Suppressor macrophage treated with lipopolysaccharide for 1 hour (primary cell): ENCODE measurements at regions not wholly inside any gene's neighbourhood (a gene's known extent, or its start where the extent isn't known, plus 50 kb on each side); places are given as distances from the start of the nearest gene placed in this dataset.
"Not testable (repeated sequence)": the region's sequence is repeated elsewhere in the genome, so short reads cannot be mapped to it uniquely, and the experiment has no call there.

Experiments
- DNase-seq, 3 donors: peaks; one replicate each; pipeline ENCODE4 v3.0.0-alpha.2; 2020 to 2022

DNA sequence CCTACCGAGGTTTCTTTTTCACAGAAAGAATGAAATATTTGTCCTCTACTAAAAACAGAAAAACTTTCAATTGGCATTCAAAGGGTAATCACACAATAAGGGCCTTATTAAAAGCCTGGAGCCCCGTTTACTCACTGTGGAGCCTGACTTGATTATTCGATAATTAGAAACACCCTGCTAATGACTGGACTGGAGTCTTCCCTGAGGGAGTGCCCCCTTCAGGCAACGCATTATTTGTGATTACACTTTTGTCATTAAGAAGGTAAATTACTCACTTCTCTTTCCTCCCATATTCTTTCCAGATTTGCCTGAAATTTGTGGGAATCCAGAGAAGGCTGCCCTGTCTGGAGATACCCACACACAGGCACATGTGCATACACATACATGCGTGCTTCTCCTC lies 444.2 kb upstream of the NPVF start:
- DNase-seq, result no peak

DNA sequence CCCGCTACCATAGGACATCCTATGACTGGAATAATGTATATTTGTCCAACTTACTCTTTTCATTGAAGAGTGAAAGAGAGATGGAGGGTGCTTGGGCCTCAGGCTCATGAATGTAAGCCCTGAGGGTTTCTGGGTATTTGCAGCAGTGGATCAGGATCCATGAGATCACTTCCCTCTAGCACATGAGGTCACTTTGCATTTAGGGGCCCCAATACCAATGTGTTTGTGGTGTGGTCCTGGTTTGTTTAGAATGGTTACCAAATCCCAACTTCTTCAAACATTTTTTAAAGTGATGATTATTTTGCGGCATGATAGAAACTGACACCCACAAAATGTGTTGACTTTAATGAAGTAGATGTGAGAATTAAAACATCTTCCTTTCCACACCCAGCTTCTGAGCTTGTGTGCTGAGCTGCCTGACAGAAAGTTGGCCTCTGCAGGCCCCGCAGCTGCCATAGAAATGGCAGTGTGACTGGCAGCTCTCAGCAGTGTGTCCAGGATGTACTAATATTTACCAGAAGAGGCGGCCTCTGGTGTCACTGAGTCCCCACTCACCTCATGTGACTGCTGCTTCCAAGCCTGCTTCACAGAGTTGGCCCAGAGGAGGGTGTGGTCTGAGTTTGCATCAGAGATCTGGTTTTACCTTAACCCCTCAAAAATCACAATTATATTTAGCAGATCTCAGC lies 447.6 kb upstream of the NPVF start:
- DNase-seq, result no peak

DNA sequence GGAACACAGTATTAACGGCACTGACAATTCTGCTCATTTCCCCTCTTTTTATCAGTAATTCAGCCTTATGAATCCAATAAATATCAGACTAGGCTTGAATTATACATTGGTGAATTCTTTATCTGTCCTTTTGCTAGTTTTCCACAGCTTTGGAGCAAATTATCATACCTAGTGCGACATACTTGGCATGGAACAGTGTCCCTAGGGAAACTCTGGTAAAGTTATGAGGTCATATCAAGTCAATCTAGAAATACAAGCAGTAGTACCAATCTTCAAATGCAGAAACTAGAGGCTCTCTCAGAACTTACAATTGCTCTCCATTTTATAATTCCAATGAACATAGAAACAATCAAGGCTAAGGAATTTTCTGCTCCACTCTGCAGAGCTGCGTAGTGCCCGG lies 449.3 kb upstream of the NPVF start:
- no peak for DNase-seq

DNA sequence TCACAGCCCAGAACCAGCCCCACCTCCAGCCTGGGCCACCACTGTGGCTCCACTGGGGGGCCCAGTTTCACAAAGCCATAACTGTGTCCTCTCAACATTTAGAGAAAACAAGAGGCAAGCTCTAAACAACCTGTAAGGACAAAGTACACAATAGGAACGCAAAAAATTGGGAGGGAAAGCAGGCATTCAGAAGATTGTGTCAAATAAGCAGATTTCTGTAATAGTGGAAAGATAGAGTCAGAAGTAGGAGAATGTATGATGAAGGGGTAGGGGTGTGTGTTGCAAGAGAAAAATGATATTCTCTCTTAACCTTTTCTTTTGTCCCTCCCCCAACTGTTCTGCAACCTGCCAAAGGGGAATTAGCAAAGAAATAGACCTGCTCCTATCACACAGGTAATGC lies 449.9 kb upstream of the NPVF start:
- no peak for DNase-seq

DNA sequence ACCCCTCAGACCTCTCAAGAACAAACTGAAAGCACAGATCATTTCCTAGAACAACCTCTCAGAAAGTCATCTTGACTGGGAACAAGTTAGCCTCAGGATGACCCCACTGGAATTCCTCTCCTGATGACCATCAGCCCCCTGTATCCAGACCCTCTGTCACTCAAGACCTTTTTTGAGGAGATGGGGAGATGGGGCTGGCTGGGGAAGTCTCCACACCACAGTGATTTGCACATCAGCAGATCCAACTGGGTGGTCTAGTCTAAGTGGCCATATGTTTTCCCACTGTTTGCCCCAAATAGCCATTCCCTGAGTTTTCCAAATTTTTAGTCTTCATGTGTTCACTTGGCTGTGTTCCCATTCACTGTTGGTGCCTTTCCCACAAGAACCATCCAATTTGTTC lies 452.4 kb upstream of the NPVF start:
- no peak for DNase-seq

DNA sequence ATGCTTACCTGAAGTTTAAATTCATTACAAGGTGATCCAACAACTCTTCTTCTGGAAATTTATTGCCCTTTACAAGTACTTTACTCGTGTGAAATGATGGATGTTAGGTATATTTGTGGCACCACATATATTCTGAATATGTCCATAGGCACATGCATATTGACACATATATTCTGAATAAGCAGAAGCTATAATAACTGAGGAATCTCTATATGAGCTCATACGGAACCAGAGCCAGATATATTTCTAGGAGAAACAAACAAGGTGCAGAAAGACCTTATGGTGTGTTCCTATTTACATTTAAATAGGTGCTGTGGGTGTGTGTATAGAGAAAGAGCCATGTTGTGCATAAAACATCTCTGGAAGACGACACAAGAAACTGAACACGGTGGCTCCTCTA lies 456.1 kb upstream of the NPVF start:
- no peak for DNase-seq

DNA sequence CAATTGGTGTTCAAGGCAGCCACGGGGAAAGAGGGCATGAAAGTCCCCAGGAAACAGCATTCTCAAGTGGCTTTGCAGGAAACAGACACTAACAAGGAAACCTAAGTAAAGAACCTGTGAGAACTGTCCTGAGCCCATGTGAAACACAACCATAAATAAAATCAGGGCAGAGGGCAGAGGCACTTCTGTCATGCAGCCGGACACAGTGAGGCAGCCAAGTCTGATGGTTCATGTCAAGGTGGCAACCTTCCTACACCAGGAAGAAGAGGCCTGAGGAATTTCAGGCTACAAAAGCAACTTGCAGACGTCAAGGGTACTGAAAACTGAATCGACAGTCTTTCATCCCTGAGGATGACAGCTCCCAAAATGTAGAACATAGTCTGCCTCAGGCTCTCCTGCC lies 458.2 kb upstream of the NPVF start:
- DNase-seq, result no peak

DNA sequence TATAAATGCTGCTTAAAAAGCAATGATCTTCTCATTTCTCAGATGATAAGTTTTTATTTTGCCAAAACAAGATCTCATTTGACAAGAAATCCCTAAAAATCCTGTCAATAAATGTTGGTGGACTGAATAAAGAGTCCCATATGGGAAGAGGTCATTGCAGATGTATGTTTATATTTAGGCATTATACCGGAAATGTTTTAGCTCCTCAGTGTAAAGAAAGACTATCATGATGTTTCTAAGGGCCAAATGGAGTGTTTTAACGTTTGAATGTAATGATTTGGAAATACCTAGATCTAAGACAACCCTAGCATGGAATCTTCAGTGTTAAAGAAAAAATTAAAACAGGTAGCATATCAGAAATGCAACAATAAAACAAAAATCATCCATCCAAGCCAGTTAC lies 457.8 kb upstream of the NFE2L3 start:
- DNase-seq, result no peak

DNA sequence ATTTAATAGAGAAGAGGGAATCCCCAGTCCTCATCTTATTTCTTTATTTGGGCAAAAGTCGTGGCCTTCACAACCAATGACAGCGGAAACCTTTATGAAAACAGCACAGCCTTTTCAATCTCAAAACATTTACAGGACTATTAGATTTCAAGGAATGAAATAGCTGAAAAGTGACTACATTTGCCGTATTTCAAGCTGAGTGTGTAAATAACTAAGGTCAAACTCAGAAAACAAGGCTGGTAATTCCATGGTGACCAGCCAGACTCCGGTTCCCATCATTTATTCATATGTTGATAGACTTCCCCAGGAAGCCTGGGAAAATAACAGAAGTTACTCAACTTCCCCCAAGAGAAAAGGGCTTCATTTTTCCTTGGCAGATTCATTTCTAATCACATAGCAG lies 457.3 kb upstream of the NFE2L3 start:
- no peak for DNase-seq

DNA sequence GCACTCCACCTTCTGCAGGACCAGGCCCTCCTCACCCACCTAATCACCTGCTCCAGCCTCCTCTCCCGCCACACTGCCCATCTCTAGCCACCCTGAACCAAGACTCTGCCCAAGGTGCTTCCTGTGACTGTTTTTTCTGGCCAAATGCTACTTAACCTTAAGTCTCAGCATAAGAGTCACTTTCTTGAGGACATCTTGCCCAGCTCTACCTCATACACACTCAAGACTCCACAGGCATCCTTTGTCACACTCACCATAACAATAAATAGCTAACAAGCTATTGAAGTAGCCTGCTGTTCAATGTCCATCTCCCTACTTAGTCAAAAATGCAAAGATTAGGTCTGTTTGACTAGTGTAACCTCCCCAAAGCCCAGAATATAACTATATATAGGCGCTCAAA lies 455.4 kb upstream of the NFE2L3 start:
- DNase-seq, result no peak

DNA sequence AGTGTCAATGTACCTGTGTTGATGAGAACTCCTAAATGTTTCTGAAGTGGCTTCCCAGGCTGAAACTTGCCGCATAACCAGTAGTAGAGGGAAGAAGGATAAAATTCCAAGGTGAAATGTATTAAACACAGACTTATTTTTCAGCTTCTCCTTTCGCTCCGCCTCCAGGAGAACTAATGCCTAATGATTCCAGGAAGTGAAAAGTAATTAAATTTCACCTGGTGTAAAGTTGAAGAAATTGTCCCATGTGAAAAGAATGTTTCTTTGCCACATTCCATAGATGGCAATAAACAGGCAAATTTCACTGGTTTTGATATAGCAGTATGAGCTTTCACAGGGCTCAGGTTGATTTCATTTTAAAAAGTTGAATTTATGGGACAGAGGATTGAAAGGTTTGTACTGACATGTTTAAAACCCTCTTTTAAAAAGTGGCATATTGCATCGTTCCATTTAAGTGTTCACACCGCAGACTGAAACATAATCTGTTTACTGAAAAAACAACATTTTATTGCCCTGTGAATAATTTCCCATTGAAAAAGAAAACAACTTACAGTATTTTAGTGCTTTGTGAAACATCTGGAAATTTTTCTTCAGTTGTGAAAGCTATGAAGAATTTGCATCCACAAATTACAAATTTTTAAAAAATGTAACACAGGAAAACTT lies 453.4 kb upstream of the NFE2L3 start:
- DNase-seq, result no peak

DNA sequence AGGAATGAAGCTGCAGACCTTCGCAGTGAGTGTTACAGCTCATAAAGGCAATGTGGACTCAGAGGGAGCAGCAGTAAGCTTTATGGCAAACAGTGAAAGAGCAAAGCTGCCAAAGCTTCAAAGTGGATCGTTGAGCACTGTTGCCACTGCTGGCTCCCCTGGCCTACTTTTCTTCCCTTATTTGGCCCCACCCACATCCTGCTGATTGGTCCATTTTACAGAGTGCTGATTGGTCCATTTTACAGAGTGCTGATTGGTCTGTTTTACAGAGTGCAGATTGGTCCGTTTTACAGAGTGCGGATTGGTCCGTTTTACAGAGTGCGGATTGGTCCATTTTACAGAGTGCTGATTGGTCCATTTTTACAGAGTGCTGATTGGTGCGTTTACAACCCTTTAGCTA lies 451.9 kb upstream of the NFE2L3 start:
- not testable (repeated sequence) for DNase-seq

DNA sequence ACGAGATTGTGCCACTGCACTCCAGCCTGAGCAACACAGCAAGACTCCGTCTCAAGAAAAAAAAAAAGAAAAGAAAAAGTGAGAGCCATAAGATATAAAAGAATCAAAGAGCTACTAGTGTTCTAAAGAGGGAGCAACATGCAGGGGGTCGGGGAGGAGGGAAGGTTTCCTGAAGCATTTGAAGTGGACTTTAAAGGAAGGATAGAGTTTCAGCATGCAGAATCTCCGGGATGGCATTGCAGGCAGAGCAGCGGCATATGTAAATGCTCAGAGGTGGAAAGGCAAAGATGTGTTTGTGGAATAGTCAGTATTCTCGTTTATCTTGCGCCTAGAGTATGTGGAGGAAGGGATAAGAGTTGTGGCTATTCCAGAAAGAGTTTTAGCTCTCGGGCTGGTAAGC lies 447.6 kb upstream of the NFE2L3 start:
- no peak for DNase-seq

DNA sequence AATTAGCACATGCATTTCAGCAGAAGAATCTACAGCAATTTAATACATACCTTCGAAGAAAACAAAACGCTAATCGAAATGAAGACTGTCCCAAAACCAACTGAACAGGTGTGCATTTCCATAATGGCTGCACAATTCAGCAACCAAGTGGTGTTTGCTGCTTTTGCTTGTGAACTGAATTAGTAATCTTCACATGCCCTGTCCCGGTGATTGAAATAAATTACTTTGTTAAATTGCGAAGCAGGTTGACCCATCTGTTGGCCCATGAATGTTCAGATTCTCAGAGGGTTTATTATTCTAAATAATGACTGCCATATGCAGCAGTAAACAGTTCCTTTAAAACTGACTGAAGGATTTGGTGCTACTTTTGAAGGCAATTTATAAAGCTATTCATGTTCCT lies 445.2 kb upstream of the NFE2L3 start:
- DNase-seq, result no peak

DNA sequence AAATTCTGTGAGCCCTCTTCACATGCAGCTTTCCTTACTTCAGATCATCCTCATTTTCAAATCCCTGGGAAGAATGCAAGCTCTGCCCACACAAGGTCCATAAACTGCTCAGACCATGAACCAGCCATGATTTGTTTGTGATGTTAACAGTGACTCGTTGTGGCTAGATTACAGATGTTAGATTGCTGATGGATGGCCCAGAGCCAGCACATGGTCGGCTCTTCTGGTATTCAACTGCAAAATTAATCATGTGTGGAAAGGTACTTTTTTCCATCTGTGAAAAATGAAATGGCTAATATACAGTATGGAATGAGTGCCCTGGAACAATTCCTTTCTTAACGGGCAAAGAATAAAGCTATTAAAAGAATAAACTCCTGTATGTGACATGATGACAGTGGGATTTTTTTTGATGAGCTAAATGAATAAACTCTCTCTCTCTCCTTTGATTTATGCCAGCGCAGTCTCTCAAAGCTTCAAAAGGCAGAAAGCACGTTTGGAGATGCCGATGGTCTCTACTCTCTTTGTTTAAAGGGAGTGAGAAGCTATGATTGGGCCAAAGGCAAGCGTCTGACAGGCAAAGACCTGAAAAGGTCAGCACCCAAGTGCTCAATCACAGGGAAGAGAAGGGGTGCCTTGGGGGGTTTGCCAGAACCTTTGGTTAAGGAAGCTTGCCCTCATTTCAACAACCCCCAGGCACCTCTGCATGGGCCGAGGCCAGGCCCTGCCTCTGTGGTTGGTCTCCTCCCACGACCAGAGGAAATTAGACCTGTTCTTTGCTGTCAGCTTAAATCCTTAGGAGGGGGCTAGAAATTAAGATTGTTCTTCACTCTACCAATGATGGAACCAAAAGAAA lies 444.0 kb upstream of the NFE2L3 start:
- no peak for DNase-seq

DNA sequence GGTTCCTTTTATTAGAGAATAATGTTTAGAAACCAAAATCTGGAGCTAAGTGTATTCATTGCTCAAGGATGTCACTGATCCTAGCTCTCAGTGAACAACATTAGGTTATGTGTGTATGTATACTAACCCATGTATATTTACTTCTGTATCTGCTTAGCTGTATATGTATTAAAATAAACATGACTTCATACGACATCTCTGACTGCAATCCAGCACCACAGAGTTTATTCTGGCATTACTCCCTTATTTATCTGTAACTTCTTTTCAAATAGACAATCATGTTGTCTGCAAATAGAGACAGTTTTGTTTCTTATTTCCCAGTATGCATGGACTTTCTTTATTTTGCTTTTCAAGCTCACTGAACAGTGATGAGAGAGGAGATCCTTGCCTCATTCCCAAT lies 441.0 kb upstream of the NFE2L3 start:
- DNase-seq, result no peak

DNA sequence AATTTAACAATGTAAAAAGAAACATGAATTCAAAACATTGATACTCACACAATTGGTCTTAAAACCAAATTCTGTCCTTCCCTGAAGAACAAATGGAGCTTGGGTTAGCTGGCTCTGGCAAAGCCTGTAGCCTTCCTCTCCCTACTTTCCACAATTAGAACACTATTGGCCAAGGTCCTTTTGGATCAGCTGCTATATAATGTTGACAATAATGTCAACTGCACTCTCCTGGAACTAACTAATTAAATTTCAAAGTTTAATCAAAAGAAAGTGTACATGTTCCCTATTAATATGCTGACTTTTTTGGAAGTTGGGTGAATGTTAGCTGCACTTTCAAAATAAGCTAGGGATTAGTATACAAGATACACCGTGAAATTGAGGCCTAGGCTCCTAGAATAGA lies 440.1 kb upstream of the NFE2L3 start:
- DNase-seq, result no peak

DNA sequence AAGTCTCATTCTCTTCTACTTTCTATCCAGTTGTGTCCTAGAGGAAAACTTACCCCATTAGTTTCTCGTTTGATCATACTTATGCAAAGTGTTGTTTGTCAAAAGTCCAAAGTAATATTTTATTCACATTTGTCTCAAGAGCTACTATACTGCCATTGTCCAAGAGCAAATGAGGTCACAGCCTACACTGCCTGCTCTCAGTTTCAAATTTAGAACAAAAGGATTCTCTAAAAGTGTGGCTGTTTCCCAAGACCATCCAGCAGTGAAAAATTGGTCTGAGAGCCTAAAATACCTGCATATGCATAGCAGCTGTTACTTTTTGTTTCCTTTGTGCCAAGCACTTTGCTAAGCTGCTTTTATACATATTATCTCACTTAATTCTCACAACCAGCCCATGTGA lies 439.5 kb upstream of the NFE2L3 start:
- no peak for DNase-seq

DNA sequence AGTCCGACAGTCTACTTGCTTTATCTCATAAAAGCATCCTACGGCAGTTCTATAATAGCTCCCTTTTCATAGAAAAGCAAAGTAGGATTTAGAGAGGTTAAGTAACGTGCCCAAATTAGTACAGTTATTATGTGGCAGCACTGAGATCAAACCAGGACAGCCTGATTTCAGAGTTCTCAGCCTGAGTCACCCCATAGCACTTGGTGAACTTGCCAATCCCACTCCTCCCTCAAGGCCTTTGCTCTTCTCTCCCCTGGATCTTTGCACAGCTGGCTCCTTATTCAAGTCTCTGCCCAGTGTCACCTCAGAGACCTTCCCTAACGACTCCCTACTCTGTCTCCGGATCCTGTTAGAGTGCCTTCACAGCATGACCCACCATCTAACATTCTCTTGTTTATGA lies 438.0 kb upstream of the NFE2L3 start:
- DNase-seq, result no peak

DNA sequence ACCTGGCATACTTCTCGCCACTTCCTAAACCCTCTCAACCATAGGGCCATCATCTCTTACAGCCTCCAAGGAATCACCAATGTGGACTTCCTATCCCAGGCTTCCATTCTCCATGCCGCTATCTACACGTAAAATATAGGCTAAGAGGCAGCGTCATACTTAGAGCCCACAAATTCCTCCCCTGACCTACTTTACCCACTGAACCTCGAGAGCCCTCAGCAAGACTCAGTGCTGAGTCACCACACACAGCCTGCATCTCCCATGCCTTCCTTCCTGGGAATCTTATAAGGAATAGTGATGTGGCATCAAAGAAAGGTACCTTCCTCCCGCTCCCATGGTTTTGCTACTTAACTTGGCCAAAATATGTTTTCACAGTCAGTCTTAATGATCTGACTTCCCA lies 435.6 kb upstream of the NFE2L3 start:
- DNase-seq, result no peak

DNA sequence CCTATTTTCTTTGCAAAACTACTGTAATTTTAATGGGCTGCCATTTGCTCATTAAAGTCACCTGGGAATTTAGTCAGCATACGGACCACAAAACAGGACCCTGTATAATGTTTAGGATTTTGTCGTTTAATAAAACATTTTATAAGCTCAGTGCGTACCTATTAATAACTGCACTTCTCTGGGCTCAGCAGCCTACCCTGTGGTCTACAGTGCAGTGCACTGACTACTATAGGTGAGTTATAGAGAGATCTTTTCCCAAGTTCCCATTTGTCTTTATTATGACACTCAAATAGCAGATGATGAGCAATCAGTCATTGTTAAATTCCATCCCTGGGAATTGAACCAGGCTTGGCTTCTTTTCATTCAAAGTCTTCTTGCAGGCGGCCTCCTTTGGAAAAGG lies 433.4 kb upstream of the NFE2L3 start:
- no peak for DNase-seq

DNA sequence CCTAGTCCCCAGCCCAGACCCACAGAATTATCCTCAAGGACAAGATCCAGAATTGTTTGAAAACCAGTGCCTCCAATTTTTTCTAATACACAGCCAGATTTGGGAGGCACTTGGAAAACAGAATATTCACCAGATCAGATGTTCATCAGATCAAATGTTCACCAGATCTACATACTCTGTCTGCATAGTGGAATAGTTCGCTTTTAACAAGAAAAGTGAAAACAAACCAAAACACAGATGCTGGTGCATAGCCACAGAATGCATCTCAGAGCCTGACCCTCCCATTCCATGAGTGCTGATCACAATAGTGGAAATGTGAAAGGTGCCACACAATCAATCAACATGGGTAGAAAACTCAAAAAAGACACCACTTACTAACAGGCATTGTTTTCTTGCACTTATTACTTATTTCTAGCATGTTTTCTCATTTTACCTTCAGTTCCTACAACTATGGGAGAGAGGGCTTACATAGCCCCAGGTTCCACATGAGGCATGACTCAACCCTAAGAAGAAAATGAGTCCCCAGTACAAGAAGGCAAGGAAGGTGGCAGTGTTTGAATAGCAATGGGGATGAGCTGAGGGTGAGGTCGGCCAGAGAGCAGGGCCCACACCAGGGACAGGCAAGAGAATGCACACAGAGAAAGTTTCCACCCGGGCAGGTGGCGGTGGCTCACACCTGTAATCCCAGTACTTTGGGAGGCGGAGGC lies 432.7 kb upstream of the NFE2L3 start:
- DNase-seq, result no peak

DNA sequence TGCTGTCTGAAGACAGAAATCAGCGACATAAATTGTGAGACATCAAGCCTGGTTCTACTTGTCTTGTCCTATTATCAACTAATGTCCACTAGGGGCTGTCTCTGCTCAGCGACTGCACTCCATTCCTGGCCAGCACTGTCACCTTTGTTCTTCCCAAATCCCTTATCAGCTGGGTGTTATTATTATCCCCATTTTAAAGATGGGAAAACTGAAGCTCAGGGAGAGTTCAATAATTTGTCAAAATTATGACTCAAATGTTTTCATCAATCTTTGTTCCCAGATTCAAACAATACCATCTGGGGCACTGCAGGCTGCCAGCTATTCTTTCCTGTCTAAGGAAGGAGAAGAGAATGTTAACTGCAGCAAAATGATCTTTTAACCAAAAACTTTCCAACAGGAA lies 431.6 kb upstream of the NFE2L3 start:
- peak in 1 of 3 donors; percentile 2 for DNase-seq

DNA sequence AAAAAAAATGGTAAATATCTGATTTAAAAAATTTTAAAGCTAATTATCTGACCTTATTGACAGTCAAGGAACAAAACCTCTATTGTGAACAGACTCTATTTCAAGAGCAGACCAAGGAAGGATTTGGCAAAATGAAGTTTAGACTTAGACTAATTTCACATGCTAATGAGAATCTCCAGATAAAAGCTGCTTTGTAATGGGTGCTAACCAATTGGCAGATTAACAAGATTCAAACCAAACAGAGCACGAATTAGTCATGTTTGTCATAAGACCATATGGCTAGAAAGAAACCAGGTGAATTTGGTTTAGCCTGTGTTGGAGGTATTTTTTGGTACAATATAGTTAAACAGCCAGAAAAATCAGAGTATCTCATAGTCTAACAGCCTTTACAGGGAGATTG lies 429.1 kb upstream of the NFE2L3 start:
- no peak for DNase-seq
